Prostate gland (tissue), 2 donors: ENCODE measurements at regions not wholly inside any gene's neighbourhood (a gene's known extent, or its start where the extent isn't known, plus 50 kb on each side); places are given as distances from the start of the nearest gene placed in this dataset.

Experiments
- DNase-seq: peaks from one replicate; pipeline ENCODE4 v3.0.0-alpha.2; 2019; ENCODE audit warnings: low spot score
- H3K27ac ChIP-seq, 2 donors: fragments of 200-600 bp; sonication (generic); 2 replicates each; pipeline ENCODE4 v1.5.1; 2017 to 2019
- H3K27me3 ChIP-seq: fragments of 200-600 bp; sonication (generic); replicated peaks from 2 replicates; pipeline ENCODE4 v1.5.1; 2019; ENCODE audit not compliant: insufficient read depth
- H3K36me3 ChIP-seq, 2 donors: fragments of 200-600 bp; sonication (generic); 1 replicate in 1 of 2; 2 replicates in 1 of 2; pipeline versions ENCODE4 v1.5.1 to v1.8.1; 2017 to 2019
- H3K4me1 ChIP-seq: fragments of 200-600 bp; sonication (generic); replicated peaks from 2 replicates; pipeline ENCODE4 v1.5.1; 2019
- H3K4me3 ChIP-seq, 2 donors: fragments of 200-600 bp; sonication (generic); 2 replicates each; pipeline ENCODE4 v1.5.1; 2017 to 2019
- H3K9me3 ChIP-seq: fragments of 200-600 bp; sonication (generic); 2 replicates; pipeline ENCODE4 v1.5.1; 2017
- CTCF ChIP-seq, 4 experiments: fragments of 200-600 bp in 2 of 4; fragments of 450-650 bp in 2 of 4; sonication (generic) in 2 of 4; IDR thresholded peaks; 1 replicate in 3 of 4; 2 replicates in 1 of 4; pipeline ENCODE4 v1.5.1; 2016 to 2019; ENCODE audit warnings: antibody characterized with exemption in 4 of 4, mild to moderate bottlenecking in 2 of 4, moderate library complexity in 2 of 4
- POLR2A ChIP-seq: fragments of 450-650 bp; IDR thresholded peaks from one replicate; pipeline ENCODE4 v1.6.1; 2016; ENCODE audit warnings: antibody characterized with exemption, mild to moderate bottlenecking
- POLR2AphosphoS5 ChIP-seq: sonication (generic); formaldehyde crosslinking; IDR thresholded peaks from one replicate; pipeline ENCODE4 v1.6.1; 2017; ENCODE audit warnings: antibody characterized with exemption
- WGBS: methylation state at CpG from one replicate; pipeline ENCODE4 v1.1.5; 2018; 5-methylcytosine and 5-hydroxymethylcytosine counted together
- intact Hi-C: fragments of 100-400 bp; cut with DNase I; formaldehyde crosslinking; loops from one replicate; pipeline ENCODE4 v1.14.2; 2022

DNA sequence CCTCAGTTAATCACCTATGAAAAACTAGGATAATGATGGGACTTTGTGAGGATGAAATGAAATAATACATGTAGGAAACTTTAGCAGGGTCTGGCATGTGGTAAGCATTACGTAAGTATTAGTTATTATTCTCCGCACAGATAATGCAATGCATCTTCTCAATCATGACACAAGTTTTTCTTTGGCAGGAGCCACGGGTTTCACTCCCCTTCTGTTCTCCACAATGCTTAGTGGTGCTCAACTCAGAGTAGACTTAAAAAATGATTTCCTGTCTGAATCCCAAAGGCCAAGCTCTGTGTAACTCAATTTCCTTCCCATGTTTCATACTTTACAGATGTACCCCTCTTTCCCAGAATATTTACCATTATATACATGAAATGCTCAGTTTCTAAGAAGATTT is 82.9 kb downstream of the CCDC34 start:
- intact Hi-C loops, result no loop called here
- WGBS, result 87% methylated on average over 3 of the region's 3 CpGs
- H3K27me3 ChIP-seq, result no peaks in the 10 kb centered on the region
- no peaks in the 10 kb centered on the region for H3K36me3 ChIP-seq
- H3K27ac ChIP-seq, result no peak overlapping the region
- H3K4me1 ChIP-seq, result no peaks in the 10 kb centered on the region
- no peak overlapping the region for H3K4me3 ChIP-seq
- no peak for TF ChIP-seq POLR2A
- no peak for TF ChIP-seq CTCF (IDR thresholded peaks at IDR 0.05)
- no peak for TF ChIP-seq POLR2AphosphoS5
- no peaks in the 10 kb centered on the region for H3K9me3 ChIP-seq
- DNase-seq, result no peak

DNA sequence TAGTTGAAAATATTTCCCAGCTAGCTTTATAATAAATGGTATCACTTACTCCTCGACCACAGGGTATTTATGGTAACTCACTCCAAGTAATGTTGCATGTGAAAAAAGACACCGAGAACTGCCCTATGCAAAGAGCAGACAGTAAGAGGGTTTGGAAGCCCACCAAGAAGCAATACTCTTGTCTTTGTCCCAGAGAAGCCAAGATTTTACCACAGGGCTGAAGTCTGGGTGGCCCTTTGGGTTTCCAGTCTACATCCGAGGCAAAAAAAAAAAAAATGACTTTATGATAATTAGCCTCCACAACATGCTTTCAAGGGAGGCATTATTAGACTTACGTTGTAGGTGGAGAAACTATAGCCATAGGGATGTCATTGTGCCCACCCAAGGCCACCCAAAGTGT is 83.6 kb downstream of the CCDC34 start:
- Histone ChIP-seq H3K36me3 (no peaks in the 10 kb centered on the region), H3K4me3 (no peak overlapping the region), H3K9me3 (no peaks in the 10 kb centered on the region), H3K4me1 (no peaks in the 10 kb centered on the region), H3K27ac (no peak overlapping the region), H3K27me3 (no peaks in the 10 kb centered on the region)
- no peak for TF ChIP-seq POLR2AphosphoS5
- TF ChIP-seq POLR2A, result no peak
- TF ChIP-seq CTCF (IDR thresholded peaks at IDR 0.05), result no peak
- WGBS, result 69% methylated on average over 4 of the region's 4 CpGs
- DNase-seq, result no peak
- intact Hi-C loops, result no loop called here

DNA sequence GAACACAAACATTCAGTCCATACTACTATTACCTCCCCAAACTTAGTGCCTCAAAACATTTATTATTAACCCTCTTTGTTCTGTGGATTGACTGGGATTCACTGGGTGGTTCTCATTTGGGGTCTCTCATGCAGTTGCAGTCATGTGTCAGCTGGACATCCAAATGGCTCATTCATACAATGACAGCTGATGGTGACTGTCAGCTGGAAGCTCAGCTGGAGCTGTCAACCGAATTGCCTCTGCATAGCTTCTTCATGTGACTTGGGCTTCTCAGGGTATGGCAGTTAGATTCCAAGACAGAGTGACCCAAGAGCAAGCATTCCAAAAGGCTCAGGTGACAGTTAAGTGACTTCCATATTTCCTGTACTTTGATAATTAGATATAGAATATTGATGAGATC is 85.2 kb downstream of the CCDC34 start:
- no peaks in the 10 kb centered on the region for H3K36me3 ChIP-seq
- no peaks in the 10 kb centered on the region for H3K9me3 ChIP-seq
- 86% methylated on average over 1 of the region's 1 CpG for WGBS
- H3K4me1 ChIP-seq, result no peaks in the 10 kb centered on the region
- no peak for TF ChIP-seq POLR2AphosphoS5
- no peak for TF ChIP-seq POLR2A
- TF ChIP-seq CTCF (IDR thresholded peaks at IDR 0.05), result no peak
- H3K27me3 ChIP-seq, result no peaks in the 10 kb centered on the region
- no peak for DNase-seq
- intact Hi-C loops, result no loop called here
- no peak overlapping the region for H3K4me3 ChIP-seq
- H3K27ac ChIP-seq, result no peak overlapping the region

GRCh38 chr11:27276141-27276540 is 86.9 kb downstream of the CCDC34 start:
- 86% methylated on average over 1 of the region's 1 CpG for WGBS
- DNase-seq, result no peak
- no peaks in the 10 kb centered on the region for H3K27me3 ChIP-seq
- no peaks in the 10 kb centered on the region for H3K4me1 ChIP-seq
- intact Hi-C loops, result no loop called here
- no peak overlapping the region for H3K27ac ChIP-seq
- H3K36me3 ChIP-seq, result no peaks in the 10 kb centered on the region
- no peak overlapping the region for H3K4me3 ChIP-seq
- no peak for TF ChIP-seq POLR2AphosphoS5
- no peak for TF ChIP-seq CTCF (IDR thresholded peaks at IDR 0.05)
- TF ChIP-seq POLR2A, result no peak
- no peaks in the 10 kb centered on the region for H3K9me3 ChIP-seq

- intact Hi-C loops, result no loop called here
- H3K27ac ChIP-seq, result no peak overlapping the region
- TF ChIP-seq CTCF (IDR thresholded peaks at IDR 0.05), result no peak
- TF ChIP-seq POLR2A, result no peak
- TF ChIP-seq POLR2AphosphoS5, result no peak
These were observed 88.1 kb downstream of the CCDC34 start for GRCh38 chr11:27274854-27275395.

More at GRCh38 chr11:27274854-27275395, 88.1 kb downstream of the CCDC34 start:
- Histone ChIP-seq H3K4me1 (no peaks in the 10 kb centered on the region), H3K36me3 (no peaks in the 10 kb centered on the region), H3K27me3 (no peaks in the 10 kb centered on the region), H3K4me3 (no peak overlapping the region), H3K9me3 (no peaks in the 10 kb centered on the region)
- no peak for DNase-seq
